GM19397 (cell line): ENCODE measurements at regions not wholly inside any gene's neighbourhood (a gene's known extent, or its start where the extent isn't known, plus 50 kb on each side); places are given as distances from the start of the nearest gene placed in this dataset.
"Not testable (repeated sequence)": the region's sequence is repeated elsewhere in the genome, so short reads cannot be mapped to it uniquely, and the experiment has no call there.

Source experiments
- ATAC-seq: cut with Tn5 transposase; IDR thresholded peaks from one replicate; pipeline ENCODE4 v1.9.1; 2021; ENCODE audit warnings: mild to moderate bottlenecking, moderate library complexity; ENCODE audit not compliant: unreplicated experiment

GRCh38 chr22:49468487-49469198 is 359.0 kb downstream of the BRD1 start:
- ATAC-seq = no peak

- ATAC-seq = no peak
Observed at GRCh38 chr22:49466878-49467595, 360.6 kb downstream of the BRD1 start.

- no peak for ATAC-seq
Observed at GRCh38 chr22:49464037-49464436, 363.6 kb downstream of the BRD1 start.

GRCh38 chr22:49462795-49463194 is 364.9 kb downstream of the BRD1 start:
- ATAC-seq = no peak

GRCh38 chr22:49462291-49462690 is 365.4 kb downstream of the BRD1 start:
- no peak for ATAC-seq

GRCh38 chr22:49461674-49462073 is 366.0 kb downstream of the BRD1 start:
- no peak for ATAC-seq

GRCh38 chr22:49460592-49461281 is 366.9 kb downstream of the BRD1 start:
- no peak for ATAC-seq

- no peak for ATAC-seq
Observed at GRCh38 chr22:49460091-49460490, 367.6 kb downstream of the BRD1 start.

- no peak for ATAC-seq
Observed at GRCh38 chr22:49458708-49459099, 369.0 kb downstream of the BRD1 start.

GRCh38 chr22:49457946-49458707 is 369.5 kb downstream of the BRD1 start:
- ATAC-seq = no peak

- ATAC-seq = no peak
Observed at GRCh38 chr22:49457146-49457545, 370.5 kb downstream of the BRD1 start.

GRCh38 chr22:49455595-49455994 is 372.1 kb downstream of the BRD1 start:
- ATAC-seq = no peak

- ATAC-seq = no peak
Observed at GRCh38 chr22:49454726-49455125, 372.9 kb downstream of the BRD1 start.

- ATAC-seq = no peak
Observed at GRCh38 chr22:49453771-49454170, 373.9 kb downstream of the BRD1 start.

GRCh38 chr22:49453019-49453418 is 374.7 kb downstream of the BRD1 start:
- not testable (repeated sequence) for ATAC-seq

GRCh38 chr22:49452362-49452946 is 375.2 kb downstream of the BRD1 start:
- no peak for ATAC-seq

- ATAC-seq = no peak
Observed at GRCh38 chr22:49451070-49451840, 376.4 kb downstream of the BRD1 start.

GRCh38 chr22:49450498-49450897 is 377.2 kb downstream of the BRD1 start:
- ATAC-seq = no peak

- no peak for ATAC-seq
Observed at GRCh38 chr22:49449811-49450446, 377.7 kb downstream of the BRD1 start.

GRCh38 chr22:49449377-49449776 is 378.3 kb downstream of the BRD1 start:
- no peak for ATAC-seq
